SH-SY5Y (cell line): ENCODE measurements at regions not wholly inside any gene's neighbourhood (a gene's known extent, or its start where the extent isn't known, plus 50 kb on each side); places are given as distances from the start of the nearest gene placed in this dataset.

Experiments used
- GATA2 ChIP-seq: IDR thresholded peaks from 2 replicates; pipeline ENCODE4 v1.6.1; 2011; ENCODE audit warnings: mild to moderate bottlenecking, low read depth, low read length
- GATA3 ChIP-seq: IDR thresholded peaks from 2 replicates; pipeline ENCODE4 v1.6.1; 2011; ENCODE audit warnings: low read depth, mild to moderate bottlenecking, low read length, moderate library complexity

GRCh38 chrX:121389976-121390714, 342.7 kb downstream of the GLUD2 start:
- TF ChIP-seq GATA3: no peak

- no peak for TF ChIP-seq GATA3
- TF ChIP-seq GATA2: no peak
Observed at GRCh38 chrX:121405826-121406225, 358.4 kb downstream of the GLUD2 start.

- TF ChIP-seq GATA2 (no peak), GATA3 (no peak)
Observed at GRCh38 chrX:121407627-121408026, 360.2 kb downstream of the GLUD2 start.

GRCh38 chrX:121433289-121433688, 385.9 kb downstream of the GLUD2 start:
- TF ChIP-seq GATA3 (no peak), GATA2 (no peak)

- no peak for TF ChIP-seq GATA3
- no peak for TF ChIP-seq GATA2
Observed at GRCh38 chrX:121455890-121456289, 408.5 kb downstream of the GLUD2 start.

GRCh38 chrX:121456315-121456714, 408.9 kb downstream of the GLUD2 start:
- TF ChIP-seq GATA2 (no peak), GATA3 (no peak)

GRCh38 chrX:121457096-121457495, 409.7 kb downstream of the GLUD2 start:
- TF ChIP-seq GATA2 (no peak), GATA3 (no peak)

GRCh38 chrX:121479406-121479805, 432.0 kb downstream of the GLUD2 start:
- TF ChIP-seq GATA3 (no peak), GATA2 (no peak)

GRCh38 chrX:121496966-121497365, 449.6 kb downstream of the GLUD2 start:
- no peak for TF ChIP-seq GATA3
- TF ChIP-seq GATA2: no peak

- TF ChIP-seq GATA3 (no peak), GATA2 (no peak)
Observed at GRCh38 chrX:121504153-121504552, 456.7 kb downstream of the GLUD2 start.

- no peak for TF ChIP-seq GATA3
- no peak for TF ChIP-seq GATA2
Observed at GRCh38 chrX:121546317-121546716, 498.9 kb downstream of the GLUD2 start.

- TF ChIP-seq GATA2 (no peak), GATA3 (no peak)
Observed at GRCh38 chrX:121558886-121559285, 511.5 kb downstream of the GLUD2 start.

- TF ChIP-seq GATA2 (no peak), GATA3 (no peak)
Observed at GRCh38 chrX:121562616-121563015, 515.2 kb downstream of the GLUD2 start.

GRCh38 chrX:121569609-121570008, 522.2 kb downstream of the GLUD2 start:
- TF ChIP-seq GATA3 (no peak), GATA2 (no peak)

- TF ChIP-seq GATA3 (no peak), GATA2 (no peak)
Observed at GRCh38 chrX:121570072-121570841, 522.8 kb downstream of the GLUD2 start.
